HEK293T (cell line): ENCODE measurements at regions not wholly inside any gene's neighbourhood (a gene's known extent, or its start where the extent isn't known, plus 50 kb on each side); places are given as distances from the start of the nearest gene placed in this dataset.

Experiments
- CTCF ChIA-PET: fragments of 350-600 bp; formaldehyde crosslinking; extraction: SDS; loops from one replicate; lab custom pipeline; 2021; ENCODE audit warnings: antibody characterized with exemption, inconsistent platforms; lab: Yijun Ruan, JAX
- POLR2A ChIA-PET: fragments of 350-600 bp; formaldehyde crosslinking; extraction: SDS; loops from one replicate; lab custom pipeline; 2020; ENCODE audit warnings: antibody characterized with exemption, inconsistent platforms; lab: Yijun Ruan, JAX
- DNase-seq: peaks from one replicate; pipeline ENCODE4 v3.0.0; 2012; ENCODE audit warnings: mixed read lengths; ENCODE audit errors: extremely low spot score
- ARNT ChIP-seq: fragments of 450-650 bp; IDR thresholded peaks from 2 replicates; pipeline ENCODE4 v1.6.1; 2017; ENCODE audit warnings: mild to moderate bottlenecking
- BHLHE40 ChIP-seq: fragments of 450-650 bp; IDR thresholded peaks from 2 replicates; pipeline ENCODE4 v1.6.1; 2016; ENCODE audit warnings: mild to moderate bottlenecking, moderate library complexity, borderline replicate concordance
- CTBP1 ChIP-seq: fragments of 450-650 bp; IDR thresholded peaks from 2 replicates; pipeline ENCODE4 v1.6.1; 2016; ENCODE audit warnings: borderline replicate concordance
- ELF4 ChIP-seq: fragments of 450-650 bp; IDR thresholded peaks from 2 replicates; pipeline ENCODE4 v1.6.1; 2017; ENCODE audit warnings: antibody characterized with exemption
- FOXA1 ChIP-seq: fragments of 450-650 bp; IDR thresholded peaks from 2 replicates; pipeline ENCODE4 v1.6.1; 2016; ENCODE audit warnings: mild to moderate bottlenecking
- FOXK2 ChIP-seq: fragments of 450-650 bp; IDR thresholded peaks from 2 replicates; pipeline ENCODE4 v1.6.1; 2016; ENCODE audit warnings: mild to moderate bottlenecking
- FOXM1 ChIP-seq: fragments of 450-650 bp; IDR thresholded peaks from 2 replicates; pipeline ENCODE4 v1.6.1; 2017; ENCODE audit warnings: mild to moderate bottlenecking, borderline replicate concordance
- HDGF ChIP-seq: fragments of 450-650 bp; IDR thresholded peaks from 2 replicates; pipeline ENCODE4 v1.6.1; 2017; ENCODE audit warnings: antibody characterized with exemption, borderline replicate concordance
- L3MBTL2 ChIP-seq: fragments of 450-650 bp; conservative IDR thresholded peaks from 2 replicates; pipeline ENCODE4 v1.6.1; 2016; ENCODE audit warnings: mild to moderate bottlenecking
- LEF1 ChIP-seq: fragments of 450-650 bp; IDR thresholded peaks from 2 replicates; pipeline ENCODE4 v1.6.1; 2017; ENCODE audit warnings: mild to moderate bottlenecking, borderline replicate concordance
- NFRKB ChIP-seq: fragments of 450-650 bp; IDR thresholded peaks from 2 replicates; pipeline ENCODE4 v1.6.1; 2016; ENCODE audit warnings: mild to moderate bottlenecking, moderate library complexity
- PKNOX1 ChIP-seq: fragments of 450-650 bp; IDR thresholded peaks from 2 replicates; pipeline ENCODE4 v1.6.1; 2016
- SP1 ChIP-seq: fragments of 450-650 bp; IDR thresholded peaks from 2 replicates; pipeline ENCODE4 v1.6.1; 2017
- SUZ12 ChIP-seq: fragments of 450-650 bp; IDR thresholded peaks from 2 replicates; pipeline ENCODE4 v1.6.1; 2016; ENCODE audit warnings: mild to moderate bottlenecking
- TARDBP ChIP-seq: fragments of 450-650 bp; IDR thresholded peaks from 2 replicates; pipeline ENCODE4 v1.6.1; 2016
- ZNF384 ChIP-seq: fragments of 450-650 bp; IDR thresholded peaks from 2 replicates; pipeline ENCODE4 v1.6.1; 2016

- no peak for DNase-seq
- POLR2A ChIA-PET = no interaction called here
- CTCF ChIA-PET = no interaction called here
- TF ChIP-seq LEF1 = no peak
- TF ChIP-seq ARNT = no peak
- no peak for TF ChIP-seq ZNF384
- no peak for TF ChIP-seq L3MBTL2
Measured at GRCh38 chrX:63993936-63994335, 208.9 kb upstream of the ARHGEF9 start.

DNA sequence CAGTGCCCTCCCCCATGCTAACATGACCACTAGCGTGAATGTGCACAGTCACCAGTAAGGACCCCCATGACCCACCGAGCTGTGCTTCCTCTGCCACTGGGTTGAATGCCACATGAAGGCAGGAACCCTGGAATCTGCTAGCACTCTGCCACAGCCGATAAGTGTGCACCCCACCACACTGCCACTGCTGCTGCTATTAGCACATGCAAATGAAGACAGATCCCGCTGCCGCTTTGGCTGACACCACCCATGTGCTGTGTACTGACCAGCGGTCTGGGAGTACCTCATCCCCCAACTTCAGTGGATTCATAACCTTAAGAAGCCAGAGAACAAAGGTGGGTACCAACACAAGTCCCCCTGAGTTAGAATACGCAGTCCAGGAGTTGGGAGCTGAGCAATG, 200.9 kb upstream of the ARHGEF9 start:
- DNase-seq = no peak
- CTCF ChIA-PET = no interaction called here
- POLR2A ChIA-PET = no interaction called here
- no peak for TF ChIP-seq ZNF384
- no peak for TF ChIP-seq LEF1
- no peak for TF ChIP-seq SP1
- no peak for TF ChIP-seq L3MBTL2
- no peak for TF ChIP-seq FOXM1
- no peak for TF ChIP-seq CTBP1
- TF ChIP-seq PKNOX1 = no peak

DNA sequence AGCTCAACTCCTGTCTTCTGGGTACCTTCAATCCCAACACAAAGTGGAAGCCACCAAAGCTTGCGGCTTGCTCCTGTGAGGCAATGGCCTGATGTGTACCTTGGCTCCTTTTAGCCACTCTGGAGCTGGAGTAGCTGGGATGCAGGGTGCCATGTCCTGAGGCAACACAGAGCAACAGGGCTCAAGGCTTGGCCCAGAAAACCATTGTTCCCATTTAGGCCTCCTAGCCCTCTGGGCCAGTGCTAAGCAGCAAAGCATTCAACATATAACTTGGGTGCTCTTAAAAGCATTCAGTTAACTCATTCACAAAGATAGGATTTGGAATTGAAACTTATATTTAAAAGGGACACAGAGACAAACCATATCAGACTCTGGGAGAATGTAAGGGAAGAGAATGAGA, 194.5 kb upstream of the ARHGEF9 start:
- TF ChIP-seq ELF4 (no peak), SP1 (no peak), PKNOX1 (no peak), BHLHE40 (no peak), CTBP1 (no peak), FOXA1 (no peak), LEF1 (no peak), FOXM1 (no peak), FOXK2 (no peak), HDGF (no peak), SUZ12 (no peak), ZNF384 (no peak), L3MBTL2 (no peak), NFRKB (no peak), ARNT (no peak)
- ChIA-PET POLR2A (no interaction called here), CTCF (no interaction called here)
- no peak for DNase-seq

DNA sequence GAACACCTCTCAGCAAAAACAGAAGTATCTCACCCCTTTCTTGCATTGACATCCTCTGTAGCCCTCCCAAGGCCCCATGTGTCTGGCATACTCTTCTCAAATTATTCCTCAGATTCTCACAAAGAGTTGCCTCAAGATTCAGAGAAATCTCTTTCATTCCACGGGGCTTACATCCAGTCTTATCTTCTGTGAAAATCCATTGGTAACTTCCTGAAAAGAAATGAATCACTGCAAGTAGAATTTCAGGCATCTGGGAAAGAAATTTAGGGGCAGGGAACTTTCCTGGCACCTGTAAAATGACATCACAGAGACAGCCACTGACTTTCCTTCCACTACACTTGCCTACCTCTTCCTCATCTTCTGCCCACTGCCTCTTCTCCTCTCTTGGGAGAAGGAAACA, 182.5 kb upstream of the ARHGEF9 start:
- ChIA-PET POLR2A (no interaction called here), CTCF (no interaction called here)
- no peak for TF ChIP-seq HDGF
- no peak for TF ChIP-seq NFRKB
- no peak for TF ChIP-seq CTBP1
- TF ChIP-seq SP1 = no peak
- no peak for TF ChIP-seq FOXK2
- TF ChIP-seq ELF4 = no peak
- TF ChIP-seq FOXM1 = no peak
- TF ChIP-seq TARDBP = no peak
- no peak for TF ChIP-seq SUZ12
- TF ChIP-seq ARNT = no peak
- no peak for TF ChIP-seq LEF1
- TF ChIP-seq L3MBTL2 = no peak
- TF ChIP-seq ZNF384 = no peak
- TF ChIP-seq BHLHE40 = no peak
- no peak for TF ChIP-seq PKNOX1
- TF ChIP-seq FOXA1 = no peak
- DNase-seq = no peak

- ChIA-PET POLR2A (no interaction called here), CTCF (no interaction called here)
- DNase-seq = no peak
- no peak for TF ChIP-seq ELF4
- no peak for TF ChIP-seq SUZ12
- TF ChIP-seq LEF1 = no peak
- TF ChIP-seq SP1 = no peak
- TF ChIP-seq ARNT = no peak
- no peak for TF ChIP-seq FOXA1
- no peak for TF ChIP-seq BHLHE40
- TF ChIP-seq FOXK2 = no peak
Measured at GRCh38 chrX:63963095-63963784, 178.2 kb upstream of the ARHGEF9 start.

DNA sequence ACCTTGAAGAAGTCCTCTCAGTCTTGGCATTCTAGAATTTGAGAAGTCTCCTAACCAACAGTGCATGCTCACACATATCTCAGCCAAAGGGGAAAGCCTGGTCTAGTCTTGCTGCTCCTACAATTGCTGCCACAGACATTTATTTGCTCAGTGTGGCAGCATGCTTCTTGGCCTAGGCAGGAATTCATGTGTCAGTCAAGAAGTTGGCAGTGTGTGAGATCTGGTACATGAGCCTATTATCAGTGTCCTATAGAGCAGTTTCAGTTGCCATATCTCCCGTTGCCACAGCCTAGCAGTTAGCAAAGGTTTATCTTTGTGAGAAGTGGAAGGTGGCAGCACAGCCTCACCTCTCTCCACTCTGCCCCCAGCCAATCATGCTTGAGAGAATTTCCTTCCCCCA, 176.9 kb upstream of the ARHGEF9 start:
- CTCF ChIA-PET = no interaction called here
- POLR2A ChIA-PET = no interaction called here
- no peak for DNase-seq
- TF ChIP-seq ZNF384 = no peak
- TF ChIP-seq HDGF = no peak
- TF ChIP-seq NFRKB = no peak
- TF ChIP-seq FOXA1 = no peak
- no peak for TF ChIP-seq BHLHE40
- TF ChIP-seq FOXM1 = no peak
- TF ChIP-seq L3MBTL2 = no peak
- TF ChIP-seq ELF4 = no peak
- no peak for TF ChIP-seq PKNOX1
- TF ChIP-seq ARNT = no peak
- no peak for TF ChIP-seq SUZ12
- TF ChIP-seq LEF1 = no peak
- no peak for TF ChIP-seq SP1
- no peak for TF ChIP-seq CTBP1
- TF ChIP-seq TARDBP = no peak
- TF ChIP-seq FOXK2 = no peak
